CD14-positive monocyte (primary cell): ENCODE measurements at regions not wholly inside any gene's neighbourhood (a gene's known extent, or its start where the extent isn't known, plus 50 kb on each side); places are given as distances from the start of the nearest gene placed in this dataset.
A peak's percentile ranks its signal among the peaks of the same experiment; 100 is the strongest.

Source experiments
- DNase-seq, 3 donors: peaks; one replicate each; pipeline ENCODE4 v3.0.0-alpha.2; 2011 to 2022
- H2AFZ ChIP-seq: 2 replicates; pipeline ENCODE4 v1.6.0; 2012; ENCODE audit warnings: mild to moderate bottlenecking, low read depth, low read length, inconsistent platforms; ENCODE audit not compliant: insufficient read depth, poor library complexity, severe bottlenecking
- H3K27ac ChIP-seq, 2 donors: 1 replicate in 1 of 2; 2 replicates in 1 of 2; pipeline ENCODE4 v1.5.1; 2012 to 2013; ENCODE audit warnings: low read length in 2 of 2, control low read depth in 1 of 2, inconsistent platforms in 1 of 2, low read depth in 1 of 2, mild to moderate bottlenecking in 1 of 2
- H3K27me3 ChIP-seq, 2 donors: one replicate each; pipeline versions ENCODE4 v1.6.0 to v1.6.1; 2011 to 2013; ENCODE audit warnings: low read length in 2 of 2; ENCODE audit not compliant: control insufficient read depth in 2 of 2, insufficient read depth in 2 of 2
- H3K36me3 ChIP-seq, 2 donors: replicated peaks in 1 of 2; 1 replicate in 1 of 2; 2 replicates in 1 of 2; pipeline versions ENCODE4 v1.5.1 to v1.6.1; 2012 to 2013; ENCODE audit warnings: low read length in 2 of 2, control low read depth in 1 of 2, inconsistent platforms in 1 of 2, mild to moderate bottlenecking in 1 of 2; ENCODE audit not compliant: insufficient read depth in 2 of 2, control insufficient read depth in 1 of 2
- H3K4me1 ChIP-seq, 2 donors: 1 replicate in 1 of 2; 2 replicates in 1 of 2; pipeline versions ENCODE4 v1.5.1 to v1.6.1; 2012 to 2013; ENCODE audit warnings: low read length in 2 of 2, control low read depth in 1 of 2, inconsistent platforms in 1 of 2, mild to moderate bottlenecking in 1 of 2, moderate library complexity in 1 of 2; ENCODE audit not compliant: insufficient read depth in 2 of 2, control insufficient read depth in 1 of 2
- H3K4me2 ChIP-seq: replicated peaks from 2 replicates; pipeline ENCODE3; 2012; ENCODE audit warnings: low read length, moderate library complexity, mild to moderate bottlenecking; ENCODE audit not compliant: poor library complexity, severe bottlenecking; ENCODE audit errors: extremely low read depth
- H3K4me3 ChIP-seq, 3 experiments: fragments of 200-600 bp in 1 of 3; sonication (generic) in 1 of 3; replicated peaks in 1 of 3; 1 replicate in 2 of 3; 2 replicates in 1 of 3; pipeline ENCODE4 v1.5.1; 2011 to 2013; ENCODE audit warnings: low read length in 3 of 3, mild to moderate bottlenecking in 3 of 3, control low read depth in 2 of 3, low read depth in 2 of 3, inconsistent platforms in 1 of 3, moderate library complexity in 1 of 3
- H3K79me2 ChIP-seq: 2 replicates; pipeline ENCODE4 v1.6.0; 2012; ENCODE audit warnings: mild to moderate bottlenecking, control low read depth, inconsistent platforms, low read length, moderate library complexity; ENCODE audit not compliant: insufficient read depth
- H3K9ac ChIP-seq: 2 replicates; pipeline ENCODE4 v1.6.0; 2017; ENCODE audit warnings: low read length, mild to moderate bottlenecking; ENCODE audit not compliant: insufficient read depth, poor library complexity, severe bottlenecking
- H3K9me3 ChIP-seq, 2 donors: replicated peaks in 1 of 2; 1 replicate in 1 of 2; 2 replicates in 1 of 2; pipeline versions ENCODE4 v1.5.1 to v1.6.1; 2012 to 2013; ENCODE audit warnings: low read length in 2 of 2, control low read depth in 1 of 2; ENCODE audit not compliant: control insufficient read depth in 1 of 2, insufficient read depth in 1 of 2
- H4K20me1 ChIP-seq: 2 replicates; pipeline ENCODE4 v1.6.0; 2012; ENCODE audit warnings: mild to moderate bottlenecking, low read length, control low read depth, moderate library complexity; ENCODE audit not compliant: insufficient read depth
- H3K27ac Mint-ChIP-seq, 7 donors: one replicate each; pipeline ENCODE4 v1.8.0; 2020; ENCODE audit warnings: mild to moderate bottlenecking in 7 of 7, mixed read lengths in 7 of 7, moderate library complexity in 6 of 7, inconsistent platforms in 2 of 7
- H3K27me3 Mint-ChIP-seq, 3 donors: one replicate each; pipeline ENCODE4 v1.8.0; 2021 to 2022; ENCODE audit warnings: low read depth in 3 of 3, mild to moderate bottlenecking in 3 of 3, mixed read lengths in 3 of 3, moderate library complexity in 3 of 3, inconsistent platforms in 1 of 3
- H3K36me3 Mint-ChIP-seq, 2 donors: one replicate each; pipeline ENCODE4 v1.8.0; 2020; ENCODE audit warnings: mixed read lengths in 2 of 2, inconsistent platforms in 1 of 2, mild to moderate bottlenecking in 1 of 2
- H3K4me1 Mint-ChIP-seq: one replicate; pipeline ENCODE4 v1.8.0; 2020; ENCODE audit warnings: mild to moderate bottlenecking, mixed read lengths
- H3K4me3 Mint-ChIP-seq, 2 donors: one replicate each; pipeline ENCODE4 v1.8.0; 2020; ENCODE audit warnings: mild to moderate bottlenecking in 2 of 2, mixed read lengths in 2 of 2, moderate library complexity in 1 of 2
- H3K9me3 Mint-ChIP-seq, 7 donors: one replicate each; pipeline ENCODE4 v1.8.0; 2020 to 2022; ENCODE audit warnings: mixed read lengths in 7 of 7, mild to moderate bottlenecking in 6 of 7, moderate library complexity in 6 of 7, inconsistent platforms in 2 of 7
- CTCF ChIP-seq: fragments of 200-600 bp; IDR thresholded peaks from one replicate; pipeline ENCODE4 v1.8.0; 2022; ENCODE audit warnings: antibody characterized with exemption, mild to moderate bottlenecking
- WGBS: methylation state at CpG from one replicate; pipeline ENCODE4 v1.1.5; 2013; ENCODE audit warnings: missing lambda C conversion rate; ENCODE audit not compliant: insufficient coverage; 5-methylcytosine and 5-hydroxymethylcytosine counted together
- intact Hi-C, 2 donors: fragments of 100-400 bp; cut with micrococcal nuclease; formaldehyde crosslinking; loops; one replicate each; pipeline versions ENCODE4 v1.15.0 to v1.15.1; 2023

- H3K27me3 Mint-ChIP-seq = peaks cover 0 to 3% (median 0%) of the 10 kb centered on the region in 3 donors
- H3K9me3 Mint-ChIP-seq = peaks cover 1 to 8% (median 4%) of the 10 kb centered on the region in 7 donors
- H3K4me3 Mint-ChIP-seq = peak overlapping the region; percentile 9 to 84
- Histone ChIP-seq H3K4me3 (no peak overlapping the region), H3K27ac (peak overlapping the region; percentile 93 to 94), H2AFZ (no peak overlapping the region), H3K27me3 (no peaks in the 10 kb centered on the region), H3K79me2 (no peaks in the 10 kb centered on the region), H3K4me1 (peaks cover 25 to 26% of the 10 kb centered on the region in 2 donors), H3K9ac (peak overlapping the region; percentile 72), H3K4me2 (no peak overlapping the region), H4K20me1 (no peaks in the 10 kb centered on the region), H3K36me3 (no peaks in the 10 kb centered on the region), H3K9me3 (peaks cover 0 to 5% of the 10 kb centered on the region in 2 donors)
- whole genome bisulfite sequencing = 0% methylated on average over 5 of the region's 9 CpGs
- H3K4me1 Mint-ChIP-seq = peaks cover 30% of the 10 kb centered on the region
- H3K36me3 Mint-ChIP-seq = no peaks in the 10 kb centered on the region
- H3K27ac Mint-ChIP-seq = peak overlapping the region; percentile 99 to 100 (median 100)
- DNase-seq = peak; percentile 99 to 100 (median 100)
- intact Hi-C loops = loop anchor here in 1 of 2 donors (10.0 kb wide), 1 partner anchor 494 kb away; no protein-coding TSS in a partner anchor
- TF ChIP-seq CTCF = no peak
Observed at GRCh38 chr5:17118631-17119030, 98.8 kb upstream of the BASP1 start.

DNA sequence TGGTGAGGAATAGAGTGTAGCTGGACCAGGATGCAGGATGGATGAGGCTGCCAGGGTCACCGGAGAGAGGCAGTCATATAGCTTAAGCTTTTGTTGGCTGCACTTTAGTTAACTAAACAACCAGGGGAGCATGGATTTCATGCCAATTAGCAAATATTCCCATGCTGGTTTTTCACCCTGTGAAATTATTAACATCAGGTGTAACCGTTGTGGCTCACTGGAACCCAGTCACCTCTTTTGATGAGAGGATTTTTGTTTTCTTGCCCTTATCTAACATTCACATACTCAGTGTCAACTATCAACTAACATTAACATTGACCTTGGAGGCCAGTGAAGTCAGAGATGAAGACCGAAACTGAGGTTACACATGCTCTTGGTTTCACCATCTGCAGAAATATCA is 97.2 kb upstream of the BASP1 start:
- intact Hi-C loops = no loop called here
- Histone ChIP-seq H3K27me3 (no peaks in the 10 kb centered on the region), H3K9me3 (peaks cover 0 to 8% of the 10 kb centered on the region in 2 donors), H4K20me1 (no peaks in the 10 kb centered on the region), H3K36me3 (no peaks in the 10 kb centered on the region), H3K9ac (no peak overlapping the region), H3K4me2 (no peak overlapping the region), H3K4me1 (peaks cover 25 to 26% of the 10 kb centered on the region in 2 donors), H3K79me2 (no peaks in the 10 kb centered on the region), H2AFZ (no peak overlapping the region), H3K4me3 (no peak overlapping the region), H3K27ac (peak overlapping the region; percentile 93 to 94)
- H3K9me3 Mint-ChIP-seq = peaks cover 7 to 15% (median 14%) of the 10 kb centered on the region in 7 donors
- no peak for TF ChIP-seq CTCF
- 100% methylated on average over 1 of the region's 3 CpGs for WGBS
- no peak for DNase-seq
- no peak overlapping the region for H3K4me3 Mint-ChIP-seq
- no peaks in the 10 kb centered on the region for H3K36me3 Mint-ChIP-seq
- H3K4me1 Mint-ChIP-seq = peaks cover 30% of the 10 kb centered on the region
- H3K27me3 Mint-ChIP-seq = peaks cover 0 to 6% (median 4%) of the 10 kb centered on the region in 3 donors
- H3K27ac Mint-ChIP-seq = peak overlapping the region; percentile 99 to 100 (median 100)
